Lower leg skin (tissue), 3 donors: ENCODE measurements at regions not wholly inside any gene's neighbourhood (a gene's known extent, or its start where the extent isn't known, plus 50 kb on each side); places are given as distances from the start of the nearest gene placed in this dataset.

Experiments
- POLR2A ChIP-seq, 2 donors: fragments of 450-650 bp; IDR thresholded peaks; one replicate each; pipeline ENCODE4 v1.6.1; 2016 to 2017; ENCODE audit warnings: antibody characterized with exemption in 2 of 2, mild to moderate bottlenecking in 1 of 2, moderate library complexity in 1 of 2
- TF ChIP-seq, protein P1 (sequence below), 3 donors: fragments of 450-650 bp; IDR thresholded peaks; one replicate each; pipeline ENCODE4 v1.5.1; 2016; ENCODE audit warnings: antibody characterized with exemption in 3 of 3, mild to moderate bottlenecking in 3 of 3, moderate library complexity in 2 of 3

DNA sequence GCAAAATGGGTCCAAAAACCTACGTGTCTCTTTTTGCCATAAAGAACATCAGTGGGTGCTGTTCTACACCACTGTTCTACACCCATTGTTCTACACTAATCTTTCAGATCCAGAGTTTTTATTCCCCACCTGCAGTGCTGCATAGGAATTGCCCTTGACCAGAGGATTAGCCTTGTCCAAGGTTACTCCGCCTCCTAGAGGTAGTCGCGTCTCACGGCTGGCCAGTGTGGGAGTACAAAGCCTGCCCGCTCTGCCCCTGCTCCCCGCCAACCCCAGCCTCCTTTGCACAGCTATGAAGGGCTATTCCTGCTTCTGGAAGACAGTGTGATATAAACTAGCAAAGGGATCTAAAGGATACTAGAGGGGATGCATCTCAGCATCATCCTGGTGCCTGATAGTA lies 222.1 kb upstream of the LMCD1 start:
- no peak for TF ChIP-seq POLR2A (IDR thresholded peaks at IDR 0.05)
- TF ChIP-seq, protein P1, sequence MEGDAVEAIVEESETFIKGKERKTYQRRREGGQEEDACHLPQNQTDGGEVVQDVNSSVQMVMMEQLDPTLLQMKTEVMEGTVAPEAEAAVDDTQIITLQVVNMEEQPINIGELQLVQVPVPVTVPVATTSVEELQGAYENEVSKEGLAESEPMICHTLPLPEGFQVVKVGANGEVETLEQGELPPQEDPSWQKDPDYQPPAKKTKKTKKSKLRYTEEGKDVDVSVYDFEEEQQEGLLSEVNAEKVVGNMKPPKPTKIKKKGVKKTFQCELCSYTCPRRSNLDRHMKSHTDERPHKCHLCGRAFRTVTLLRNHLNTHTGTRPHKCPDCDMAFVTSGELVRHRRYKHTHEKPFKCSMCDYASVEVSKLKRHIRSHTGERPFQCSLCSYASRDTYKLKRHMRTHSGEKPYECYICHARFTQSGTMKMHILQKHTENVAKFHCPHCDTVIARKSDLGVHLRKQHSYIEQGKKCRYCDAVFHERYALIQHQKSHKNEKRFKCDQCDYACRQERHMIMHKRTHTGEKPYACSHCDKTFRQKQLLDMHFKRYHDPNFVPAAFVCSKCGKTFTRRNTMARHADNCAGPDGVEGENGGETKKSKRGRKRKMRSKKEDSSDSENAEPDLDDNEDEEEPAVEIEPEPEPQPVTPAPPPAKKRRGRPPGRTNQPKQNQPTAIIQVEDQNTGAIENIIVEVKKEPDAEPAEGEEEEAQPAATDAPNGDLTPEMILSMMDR (IDR thresholded peaks at IDR 0.05), result no peak
